ENCODE measurements at regions not wholly inside any gene's neighbourhood (a gene's known extent, or its start where the extent isn't known, plus 50 kb on each side); places are given as distances from the start of the nearest gene placed in this dataset.

- no peak for TF ChIP-seq CTCF (IDR thresholded peaks at IDR 0.05; ENCODE audit: insufficient read depth, low read length, missing control alignments)
- H3K4me3 ChIP-seq (ENCODE audit: low read depth, low read length) = no peak overlapping the region
- ChIA-PET POLR2A (no interaction called here), CTCF (no interaction called here)
- no peak for DNase-seq (ENCODE audit: low read depth, low spot score)
Observed at GRCh38 chr9:3099646-3100045, 255.8 kb upstream of the PUM3 start.

- ChIA-PET CTCF (no interaction called here), POLR2A (no interaction called here)
- TF ChIP-seq CTCF (IDR thresholded peaks at IDR 0.05; ENCODE audit: insufficient read depth, low read length, missing control alignments) = no peak
- no peak overlapping the region for H3K4me3 ChIP-seq (ENCODE audit: low read depth, low read length)
- no peak for DNase-seq (ENCODE audit: low read depth, low spot score)
Observed at GRCh38 chr9:3088219-3088618, 244.3 kb upstream of the PUM3 start.

- no peak for TF ChIP-seq CTCF (IDR thresholded peaks at IDR 0.05; ENCODE audit: insufficient read depth, low read length, missing control alignments)
- DNase-seq (ENCODE audit: low read depth, low spot score) = no peak
- H3K4me3 ChIP-seq (ENCODE audit: low read depth, low read length) = no peak overlapping the region
- POLR2A ChIA-PET = no interaction called here
- CTCF ChIA-PET = no interaction called here
Observed at GRCh38 chr9:3087697-3088096, 243.8 kb upstream of the PUM3 start.

- ChIA-PET POLR2A (no interaction called here), CTCF (interaction anchor here (1.2 kb wide), 1 partner anchor 351 kb away, joined by 3 read pairs; no protein-coding TSS in a partner anchor)
- DNase-seq (ENCODE audit: low read depth, low spot score) = no peak
- no peak for TF ChIP-seq CTCF (IDR thresholded peaks at IDR 0.05; ENCODE audit: insufficient read depth, low read length, missing control alignments)
- no peak overlapping the region for H3K4me3 ChIP-seq (ENCODE audit: low read depth, low read length)
Observed at GRCh38 chr9:3080951-3081350, 237.1 kb upstream of the PUM3 start.

- no peak for DNase-seq (ENCODE audit: low read depth, low spot score)
- no peak overlapping the region for H3K4me3 ChIP-seq (ENCODE audit: low read depth, low read length)
- ChIA-PET POLR2A (no interaction called here), CTCF (no interaction called here)
- no peak for TF ChIP-seq CTCF (IDR thresholded peaks at IDR 0.05; ENCODE audit: insufficient read depth, low read length, missing control alignments)
Observed at GRCh38 chr9:3074247-3074646, 230.4 kb upstream of the PUM3 start.

GRCh38 chr9:3066591-3066990 lies 222.7 kb upstream of the PUM3 start:
- ChIA-PET CTCF (no interaction called here), POLR2A (no interaction called here)
- no peak for DNase-seq (ENCODE audit: low read depth, low spot score)
- TF ChIP-seq CTCF (IDR thresholded peaks at IDR 0.05; ENCODE audit: insufficient read depth, low read length, missing control alignments) = no peak
- no peak overlapping the region for H3K4me3 ChIP-seq (ENCODE audit: low read depth, low read length)

Data from AG04449 (cell line).